ENCODE measurements at regions not wholly inside any gene's neighbourhood (a gene's known extent, or its start where the extent isn't known, plus 50 kb on each side); places are given as distances from the start of the nearest gene placed in this dataset.

GRCh38 chrX:150270622-150271021 is 92.5 kb upstream of the MAMLD1 start:
- TF ChIP-seq TEAD2 (tag; IDR thresholded peaks at IDR 0.05): no peak
- TF ChIP-seq HMG20A (CRISPR knock-in tag; conservative IDR thresholded peaks at IDR 0.05): no peak
- no peak for TF ChIP-seq IRF2 (CRISPR knock-in tag; IDR thresholded peaks at IDR 0.05)
- TF ChIP-seq ZNF740 (CRISPR knock-in tag; IDR thresholded peaks at IDR 0.05): no peak
- no peak for TF ChIP-seq ZNF740 (tag; IDR thresholded peaks at IDR 0.05)
- TF ChIP-seq ELK3 (CRISPR knock-in tag; IDR thresholded peaks at IDR 0.05): no peak
- no peak for TF ChIP-seq NFXL1 (CRISPR knock-in tag; IDR thresholded peaks at IDR 0.05)
- no peak for TF ChIP-seq NFYB (IDR thresholded peaks at IDR 0.05; ENCODE audit: extremely low read depth, insufficient read length)
- TF ChIP-seq ZNF449 (CRISPR knock-in tag; IDR thresholded peaks at IDR 0.05): no peak
- TF ChIP-seq SRSF1 (IDR thresholded peaks at IDR 0.05; ENCODE audit: low read depth, low read length): no peak
- no peak for TF ChIP-seq MXI1 (IDR thresholded peaks at IDR 0.05; ENCODE audit: low read depth, low read length)
- no peak for TF ChIP-seq RFX5 (IDR thresholded peaks at IDR 0.05; ENCODE audit: low read depth, low read length)
- no peak for TF ChIP-seq EP300 (IDR thresholded peaks at IDR 0.05; ENCODE audit: low read length)
- no peak for TF ChIP-seq SRSF3 (IDR thresholded peaks at IDR 0.05; ENCODE audit: insufficient read depth, low read length)

Data from K562 (cell line).